Muscle layer of duodenum (tissue), 2 donors: ENCODE measurements at regions not wholly inside any gene's neighbourhood (a gene's known extent, or its start where the extent isn't known, plus 50 kb on each side); places are given as distances from the start of the nearest gene placed in this dataset.
"Not testable (repeated sequence)": the region's sequence is repeated elsewhere in the genome, so short reads cannot be mapped to it uniquely, and the experiment has no call there.

Source experiments
- H3K27ac ChIP-seq: one replicate; pipeline ENCODE4 v1.7.0; 2013; ENCODE audit warnings: mild to moderate bottlenecking, low read length
- H3K27me3 ChIP-seq: one replicate; pipeline ENCODE4 v1.7.0; 2013; ENCODE audit warnings: low read depth, mild to moderate bottlenecking, control low read depth, low read length
- H3K36me3 ChIP-seq, 2 donors: one replicate each; pipeline ENCODE4 v1.7.0; 2013; ENCODE audit warnings: low read length in 2 of 2, control low read depth in 1 of 2, mild to moderate bottlenecking in 1 of 2; ENCODE audit not compliant: insufficient read depth in 2 of 2, control insufficient read depth in 1 of 2
- H3K4me1 ChIP-seq, 2 donors: one replicate each; pipeline ENCODE4 v1.7.0; 2013; ENCODE audit warnings: low read length in 2 of 2, mild to moderate bottlenecking in 2 of 2, control low read depth in 1 of 2, moderate library complexity in 1 of 2; ENCODE audit not compliant: insufficient read depth in 2 of 2, control insufficient read depth in 1 of 2
- H3K4me3 ChIP-seq, 2 donors: one replicate each; pipeline ENCODE4 v1.7.0; 2013; ENCODE audit warnings: low read length in 2 of 2, low read depth in 1 of 2, mild to moderate bottlenecking in 1 of 2
- H3K9me3 ChIP-seq, 2 donors: one replicate each; pipeline ENCODE4 v1.7.0; 2013; ENCODE audit warnings: low read length in 2 of 2, control low read depth in 1 of 2, mild to moderate bottlenecking in 1 of 2; ENCODE audit not compliant: control insufficient read depth in 1 of 2
- donor health status: healthy.

DNA sequence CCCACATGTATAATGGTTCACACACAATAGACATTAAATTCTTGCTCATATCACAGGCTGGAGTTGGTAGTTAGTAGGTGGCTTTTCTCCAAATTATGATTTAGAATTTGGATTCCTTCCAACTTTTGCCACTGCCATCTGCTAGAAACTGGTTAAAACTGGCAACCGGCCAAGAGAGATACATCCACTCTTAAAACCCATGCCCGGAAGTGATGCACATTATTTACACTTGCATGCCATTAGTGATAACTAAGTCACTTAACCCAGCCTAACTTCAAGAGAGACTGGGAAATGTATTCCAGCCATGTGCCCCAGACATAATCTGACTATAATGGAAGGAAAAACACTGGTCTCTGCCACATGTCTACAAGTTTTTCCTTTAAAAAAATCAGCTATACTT, 395.7 kb upstream of the SEMA6A start:
- Histone ChIP-seq H3K36me3 (no peaks in the 10 kb centered on the region), H3K27me3 (no peaks in the 10 kb centered on the region), H3K4me3 (no peak overlapping the region), H3K9me3 (no peaks in the 10 kb centered on the region), H3K27ac (no peak overlapping the region), H3K4me1 (no peaks in the 10 kb centered on the region)

- Histone ChIP-seq H3K4me3 (no peak overlapping the region), H3K9me3 (no peaks in the 10 kb centered on the region), H3K27me3 (no peaks in the 10 kb centered on the region), H3K27ac (no peak overlapping the region), H3K36me3 (no peaks in the 10 kb centered on the region), H3K4me1 (no peaks in the 10 kb centered on the region)
Measured at GRCh38 chr5:116964438-116964837, 389.8 kb upstream of the SEMA6A start.

DNA sequence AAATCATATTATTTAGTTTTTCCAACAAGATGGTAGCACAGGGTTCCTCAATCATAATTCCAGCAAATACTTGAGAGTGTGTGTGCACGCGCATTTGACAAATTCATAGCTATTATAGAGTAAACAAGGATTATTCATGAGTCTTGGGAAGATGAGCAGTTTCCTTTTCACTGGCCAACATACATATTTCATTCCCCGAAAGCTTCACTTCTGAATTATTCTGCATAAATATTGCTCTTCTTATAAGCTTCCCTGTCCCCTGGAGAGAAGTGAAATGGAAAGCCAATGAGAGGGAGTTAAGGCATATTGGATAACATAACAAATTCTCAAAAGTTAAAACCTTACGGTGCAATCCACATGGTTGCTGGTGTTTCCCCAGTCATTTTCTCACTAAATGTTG, 386.4 kb upstream of the SEMA6A start:
- Histone ChIP-seq H3K36me3 (no peaks in the 10 kb centered on the region), H3K4me3 (no peak overlapping the region), H3K27me3 (no peaks in the 10 kb centered on the region), H3K27ac (no peak overlapping the region), H3K9me3 (no peaks in the 10 kb centered on the region), H3K4me1 (no peaks in the 10 kb centered on the region)

- no peaks in the 10 kb centered on the region for H3K4me1 ChIP-seq
- H3K36me3 ChIP-seq = no peaks in the 10 kb centered on the region
- H3K4me3 ChIP-seq = no peak overlapping the region
- H3K9me3 ChIP-seq = no peaks in the 10 kb centered on the region
- no peak overlapping the region for H3K27ac ChIP-seq
- no peaks in the 10 kb centered on the region for H3K27me3 ChIP-seq
Measured at GRCh38 chr5:116959843-116960242, 385.2 kb upstream of the SEMA6A start.

DNA sequence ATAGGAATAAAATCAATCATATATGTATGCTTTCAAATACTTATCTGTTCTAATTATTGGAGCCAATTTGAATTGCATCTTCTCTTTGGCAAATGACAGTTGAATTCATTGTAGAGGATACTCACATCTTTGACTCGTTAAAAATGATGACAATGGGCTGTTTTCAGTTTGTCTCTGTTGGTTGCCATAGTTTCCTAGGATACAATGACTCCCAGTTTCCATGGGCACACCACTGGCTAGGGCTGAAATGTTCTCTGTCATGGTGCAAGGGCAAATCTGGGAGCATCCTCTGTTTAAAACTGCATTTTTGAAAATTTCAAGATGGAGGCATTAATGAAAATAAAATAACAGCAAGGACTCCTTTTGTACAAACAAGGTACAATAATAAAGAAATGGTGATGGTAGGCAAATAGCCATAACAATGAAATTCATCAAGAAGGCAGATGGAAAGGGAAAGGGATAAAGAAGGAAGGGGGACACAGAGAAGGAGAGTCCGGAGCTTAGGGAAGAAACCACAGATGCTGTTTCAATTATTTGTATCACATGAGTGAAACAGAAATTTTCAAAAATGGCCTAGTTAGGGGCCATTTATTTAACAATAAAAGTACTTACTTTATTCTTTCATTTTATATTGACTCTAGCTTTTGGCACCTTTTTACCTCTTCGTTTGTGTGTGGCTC, 378.8 kb upstream of the SEMA6A start:
- H3K36me3 ChIP-seq = no peaks in the 10 kb centered on the region
- H3K9me3 ChIP-seq = no peaks in the 10 kb centered on the region
- H3K27me3 ChIP-seq = no peaks in the 10 kb centered on the region
- H3K4me1 ChIP-seq = no peaks in the 10 kb centered on the region
- H3K27ac ChIP-seq = no peak overlapping the region
- no peak overlapping the region for H3K4me3 ChIP-seq

DNA sequence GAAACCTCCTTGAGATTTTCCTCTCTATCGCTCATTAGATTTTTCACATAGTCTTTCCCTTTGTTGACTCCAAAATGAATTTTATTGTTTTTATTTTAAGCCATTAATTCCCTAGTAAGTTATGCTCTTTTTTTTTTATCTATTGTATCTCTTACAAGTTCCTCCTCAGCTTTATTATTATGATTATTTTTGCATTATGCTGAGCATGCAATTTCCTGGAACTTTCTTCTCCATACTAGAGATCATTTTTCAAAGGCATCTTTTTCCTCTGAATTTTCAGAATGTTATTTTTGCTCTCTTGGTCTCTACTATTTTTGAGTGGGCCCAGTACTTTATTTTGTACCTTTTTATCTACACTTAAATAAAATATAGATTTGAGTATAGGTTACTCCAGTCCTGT, 376.6 kb upstream of the SEMA6A start:
- H3K4me3 ChIP-seq = no peak overlapping the region
- H3K9me3 ChIP-seq = peaks cover 0 to 3% of the 10 kb centered on the region in 2 donors
- H3K27ac ChIP-seq = no peak overlapping the region
- H3K36me3 ChIP-seq = no peaks in the 10 kb centered on the region
- no peaks in the 10 kb centered on the region for H3K27me3 ChIP-seq
- H3K4me1 ChIP-seq = no peaks in the 10 kb centered on the region

DNA sequence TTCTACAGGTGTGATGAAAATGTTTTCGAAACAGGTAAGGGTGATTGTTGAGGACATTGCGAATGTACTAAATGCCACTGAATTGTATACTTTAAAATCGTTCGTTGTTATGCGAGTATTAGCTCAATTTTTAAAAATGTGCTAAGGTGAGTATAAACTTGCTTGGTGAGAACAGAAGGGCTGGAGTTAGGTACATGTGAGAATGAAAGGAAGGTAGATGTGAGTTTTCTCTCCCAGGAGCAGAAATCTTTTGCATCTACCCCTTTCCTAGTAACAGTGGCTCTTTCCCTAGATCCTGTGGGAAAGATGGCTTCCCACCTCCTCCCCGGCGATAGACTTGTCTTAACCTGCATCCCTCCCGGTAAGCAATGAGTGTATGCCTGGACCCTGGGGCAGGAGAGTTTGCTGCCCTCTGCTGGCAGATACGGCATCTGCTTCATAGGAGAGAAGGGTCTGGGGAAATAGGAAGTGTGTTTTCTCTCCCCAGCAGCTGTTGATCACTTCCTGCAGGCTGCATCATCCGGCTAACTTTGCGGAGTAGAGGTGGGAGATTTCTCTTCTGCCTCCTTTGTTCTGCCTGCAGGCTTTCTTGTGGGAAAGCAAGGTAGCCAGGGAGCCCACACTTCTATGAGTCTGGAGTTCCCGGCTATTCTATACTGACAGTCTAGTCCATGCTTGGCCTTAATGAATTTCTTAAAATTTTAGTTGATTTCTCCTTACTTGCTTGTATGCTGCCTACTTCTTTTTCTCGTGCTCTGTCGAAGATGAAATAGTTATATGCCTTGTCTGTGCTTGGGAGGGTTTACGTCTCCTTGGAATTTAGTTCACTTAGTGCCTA, 373.3 kb upstream of the SEMA6A start:
- Histone ChIP-seq H3K9me3 (peaks cover 0 to 3% of the 10 kb centered on the region in 2 donors), H3K4me1 (no peaks in the 10 kb centered on the region), H3K27me3 (no peaks in the 10 kb centered on the region), H3K4me3 (no peak overlapping the region), H3K27ac (no peak overlapping the region), H3K36me3 (no peaks in the 10 kb centered on the region)

DNA sequence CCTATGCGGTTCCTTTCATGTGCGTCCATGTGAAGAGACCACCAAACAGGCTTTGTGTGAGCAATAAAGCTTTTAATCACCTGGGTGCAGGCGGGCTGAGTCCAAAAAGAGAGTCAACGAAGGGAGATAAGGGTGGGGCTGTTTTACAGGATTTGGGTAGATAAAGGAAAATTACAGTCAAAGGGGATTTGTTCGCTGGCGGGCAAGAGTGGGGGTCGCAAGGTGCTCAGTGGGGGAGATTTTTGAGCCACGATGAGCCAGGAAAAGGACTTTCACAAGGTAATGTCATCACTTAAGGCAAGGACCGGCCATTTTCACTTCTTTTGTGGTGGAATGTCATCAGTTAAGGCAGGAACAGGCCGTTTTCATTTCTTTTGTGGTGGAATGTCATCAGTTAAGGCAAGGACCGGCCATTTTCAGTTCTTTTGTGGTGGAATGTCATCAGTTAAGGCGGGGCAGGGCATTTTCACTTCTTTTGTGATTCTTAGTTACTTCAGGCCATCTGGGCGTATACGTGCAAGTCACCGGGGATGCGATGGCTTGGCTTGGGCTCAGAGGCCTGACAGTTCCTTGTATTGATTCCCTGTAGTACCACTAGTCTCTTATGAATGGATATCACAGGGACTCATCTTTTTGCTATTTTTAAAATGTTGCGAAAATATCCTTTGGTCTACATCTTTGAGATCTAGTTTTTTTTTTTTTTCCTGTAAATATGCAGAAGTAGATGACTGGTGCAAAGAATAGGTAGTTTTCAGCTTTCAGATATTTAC, 371.2 kb upstream of the SEMA6A start:
- not testable (repeated sequence) for H3K4me3 ChIP-seq, H3K4me1 ChIP-seq, H3K27ac ChIP-seq, H3K27me3 ChIP-seq, H3K36me3 ChIP-seq, H3K9me3 ChIP-seq

DNA sequence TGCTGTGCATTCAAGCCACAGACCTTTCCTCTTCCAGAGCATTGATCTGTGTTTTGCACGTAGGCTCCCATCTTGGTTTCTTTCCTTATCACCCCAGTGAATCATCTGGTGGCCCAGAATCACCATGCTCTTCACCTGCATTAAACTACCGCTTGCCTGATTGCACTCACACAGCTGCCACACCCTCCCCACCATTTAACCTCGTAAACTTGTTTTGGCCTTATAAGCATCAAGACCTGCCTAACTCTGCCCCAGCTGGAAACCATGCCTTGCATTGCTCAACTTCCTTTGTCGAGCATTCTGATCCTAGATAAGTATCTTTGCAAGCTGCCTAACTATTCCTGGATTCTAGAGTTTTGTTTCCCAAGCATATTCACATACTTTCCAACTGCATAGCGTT, 369.6 kb upstream of the SEMA6A start:
- Histone ChIP-seq H3K4me1 (peaks cover 0 to under 1% of the 10 kb centered on the region in 2 donors), H3K27me3 (no peaks in the 10 kb centered on the region), H3K27ac (no peak overlapping the region), H3K36me3 (no peaks in the 10 kb centered on the region), H3K9me3 (peaks cover 0 to 3% of the 10 kb centered on the region in 2 donors), H3K4me3 (no peak overlapping the region)

- Histone ChIP-seq H3K36me3 (no peaks in the 10 kb centered on the region), H3K27me3 (no peaks in the 10 kb centered on the region), H3K9me3 (no peaks in the 10 kb centered on the region), H3K4me3 (no peak overlapping the region), H3K27ac (no peak overlapping the region), H3K4me1 (peaks cover 0 to 5% of the 10 kb centered on the region in 2 donors)
Measured at GRCh38 chr5:116942622-116943021, 368.0 kb upstream of the SEMA6A start.

- Histone ChIP-seq H3K27me3 (no peaks in the 10 kb centered on the region), H3K4me3 (no peak overlapping the region), H3K4me1 (peaks cover 0 to 5% of the 10 kb centered on the region in 2 donors), H3K9me3 (no peaks in the 10 kb centered on the region), H3K27ac (no peak overlapping the region), H3K36me3 (no peaks in the 10 kb centered on the region)
Measured at GRCh38 chr5:116939641-116940040, 365.0 kb upstream of the SEMA6A start.
